ENCODE measurements at regions not wholly inside any gene's neighbourhood (a gene's known extent, or its start where the extent isn't known, plus 50 kb on each side); places are given as distances from the start of the nearest gene placed in this dataset.

DNA sequence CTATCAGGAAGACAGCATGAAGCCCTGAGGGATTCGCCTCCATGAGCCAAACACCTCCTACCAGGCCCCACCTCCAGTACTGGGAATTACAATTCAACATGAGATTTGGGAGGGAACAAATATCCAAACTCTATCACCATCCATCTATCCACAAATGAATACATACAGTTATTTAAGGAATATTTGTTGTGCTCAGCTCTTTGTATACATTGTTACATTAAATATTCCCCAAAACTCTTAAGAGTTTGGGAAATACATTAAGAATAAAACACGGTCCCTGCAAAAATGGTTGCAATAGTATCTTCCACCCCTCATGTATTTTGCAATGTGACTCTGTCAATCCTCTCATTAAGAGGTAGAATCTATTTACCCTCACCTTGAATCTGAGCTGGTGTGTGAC is 109.8 kb upstream of the PLXNC1 start:
- ATAC-seq (replicated peaks in 1 of 4) (no peak), DNase-seq (no peak)
- H3K27ac Mint-ChIP-seq: no peak overlapping the region
- WGBS (ENCODE audit: insufficient coverage): no CpG with 5 or more reads among the region's 2 CpGs
- no peak overlapping the region for H3K4me3 Mint-ChIP-seq
- peaks cover 4% of the 10 kb centered on the region for H3K36me3 Mint-ChIP-seq
- H3K4me1 ChIP-seq (ENCODE audit: control insufficient read depth in 1 of 2, extremely low read depth in 1 of 2, insufficient read depth in 2 of 2, low read length in 2 of 2): peaks cover 3 to 5% of the 10 kb centered on the region in 2 experiments
- no peak overlapping the region for H3K4me3 ChIP-seq (ENCODE audit: control insufficient read depth in 1 of 2, extremely low read depth in 1 of 2, low read length in 1 of 2)
- no peaks in the 10 kb centered on the region for H3K27me3 ChIP-seq (replicated peaks in 1 of 2; ENCODE audit: control insufficient read depth in 2 of 2, extremely low read depth in 1 of 2, insufficient read depth in 2 of 2, low read length in 1 of 2)
- no peaks in the 10 kb centered on the region for H3K36me3 ChIP-seq (ENCODE audit: control insufficient read depth in 2 of 2, extremely low read depth in 1 of 2, insufficient read depth in 1 of 2, low read length in 1 of 2)
- peaks cover 8 to 10% (median 9%) of the 10 kb centered on the region in 3 donors for H3K4me1 Mint-ChIP-seq
- CTCF ChIA-PET: no interaction called here
- peaks cover 0 to 5% of the 10 kb centered on the region in 2 donors for H3K27me3 Mint-ChIP-seq
- POLR2A ChIA-PET: no interaction called here
- no peaks in the 10 kb centered on the region for H3K9me3 ChIP-seq
- peaks cover 3 to 16% (median 8%) of the 10 kb centered on the region in 3 donors for H3K9me3 Mint-ChIP-seq
- H3K27ac ChIP-seq (ENCODE audit: low read length): no peak overlapping the region

DNA sequence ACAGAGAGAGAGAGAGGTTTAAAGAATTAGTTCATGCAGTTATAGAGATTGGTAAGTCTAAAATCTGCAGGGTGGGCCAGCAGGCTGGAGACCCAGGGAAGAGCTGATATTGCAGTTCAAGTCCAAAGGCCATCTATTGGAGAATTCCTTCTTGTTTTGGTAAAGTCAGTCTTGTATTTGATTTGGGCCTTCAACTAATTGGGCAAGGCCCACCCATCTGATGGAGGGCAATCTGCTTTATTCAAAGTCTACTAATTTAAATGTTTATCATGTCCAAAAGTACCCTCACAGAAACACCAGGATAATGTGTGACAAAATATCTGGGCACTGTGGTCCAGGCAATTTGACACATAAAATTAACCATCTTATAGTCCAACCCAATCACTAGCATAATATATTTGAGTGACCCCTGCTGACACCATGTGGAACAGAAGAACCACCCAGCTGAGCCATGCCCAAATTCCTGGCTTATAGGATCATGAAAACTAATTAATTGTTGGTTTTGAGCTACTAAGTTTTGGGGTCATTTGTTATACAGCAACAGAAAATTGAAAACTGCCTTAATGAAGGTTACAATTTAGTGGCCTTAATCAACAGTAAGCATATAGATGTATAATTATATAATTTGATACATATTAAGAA is 109.1 kb upstream of the PLXNC1 start:
- ChIA-PET POLR2A (interaction anchor here in 1 of 2 donors (0.6 kb wide), 1 partner anchor 234 kb away, joined by 7 read pairs; no protein-coding TSS in a partner anchor), CTCF (no interaction called here)
- ATAC-seq (replicated peaks in 1 of 4) (no peak), DNase-seq (no peak)
- H3K4me3 Mint-ChIP-seq: no peak overlapping the region
- no peaks in the 10 kb centered on the region for H3K4me1 ChIP-seq (ENCODE audit: control insufficient read depth in 1 of 2, extremely low read depth in 1 of 2, insufficient read depth in 2 of 2, low read length in 2 of 2)
- peaks cover 3 to 16% (median 8%) of the 10 kb centered on the region in 3 donors for H3K9me3 Mint-ChIP-seq
- no peaks in the 10 kb centered on the region for H3K9me3 ChIP-seq
- H3K36me3 Mint-ChIP-seq: peaks cover 4% of the 10 kb centered on the region
- peaks cover 0 to 5% of the 10 kb centered on the region in 2 donors for H3K27me3 Mint-ChIP-seq
- no peaks in the 10 kb centered on the region for H3K36me3 ChIP-seq (ENCODE audit: control insufficient read depth in 2 of 2, extremely low read depth in 1 of 2, insufficient read depth in 1 of 2, low read length in 1 of 2)
- no peaks in the 10 kb centered on the region for H3K27me3 ChIP-seq (replicated peaks in 1 of 2; ENCODE audit: control insufficient read depth in 2 of 2, extremely low read depth in 1 of 2, insufficient read depth in 2 of 2, low read length in 1 of 2)
- peaks cover under 1 to 3% (median 2%) of the 10 kb centered on the region in 3 donors for H3K4me1 Mint-ChIP-seq
- no peak overlapping the region for H3K27ac ChIP-seq (ENCODE audit: low read length)
- H3K4me3 ChIP-seq (ENCODE audit: control insufficient read depth in 1 of 2, extremely low read depth in 1 of 2, low read length in 1 of 2): no peak overlapping the region
- H3K27ac Mint-ChIP-seq: no peak overlapping the region

DNA sequence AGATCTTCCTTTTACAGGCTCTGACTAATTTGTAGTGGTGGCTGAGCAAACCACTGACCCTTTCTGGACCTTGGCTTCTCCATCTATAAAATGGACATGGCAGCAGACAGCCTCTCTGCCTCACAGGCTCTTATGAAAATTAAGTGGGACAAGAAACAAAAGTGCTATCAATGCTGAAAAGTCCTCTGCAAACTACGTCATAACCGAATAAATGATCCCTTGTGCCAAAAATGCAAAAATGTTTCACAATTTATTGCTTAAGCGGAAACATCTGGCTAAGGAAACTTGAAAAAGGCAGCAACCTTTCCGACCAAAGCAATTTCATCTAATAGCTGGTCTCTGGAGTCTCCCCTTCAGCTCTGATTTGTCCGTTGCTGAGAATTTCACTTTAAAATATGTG is 108.5 kb upstream of the PLXNC1 start:
- Histone ChIP-seq H3K4me1 (ENCODE audit: control insufficient read depth in 1 of 2, extremely low read depth in 1 of 2, insufficient read depth in 2 of 2, low read length in 2 of 2) (no peaks in the 10 kb centered on the region), H3K9me3 (no peaks in the 10 kb centered on the region), H3K27ac (ENCODE audit: low read length) (no peak overlapping the region), H3K4me3 (ENCODE audit: control insufficient read depth in 1 of 2, extremely low read depth in 1 of 2, low read length in 1 of 2) (no peak overlapping the region), H3K36me3 (ENCODE audit: control insufficient read depth in 2 of 2, extremely low read depth in 1 of 2, insufficient read depth in 1 of 2, low read length in 1 of 2) (no peaks in the 10 kb centered on the region), H3K27me3 (replicated peaks in 1 of 2; ENCODE audit: control insufficient read depth in 2 of 2, extremely low read depth in 1 of 2, insufficient read depth in 2 of 2, low read length in 1 of 2) (no peaks in the 10 kb centered on the region)
- Mint-ChIP-seq H3K4me1 (no peaks in the 10 kb centered on the region), H3K27ac (no peak overlapping the region), H3K9me3 (peaks cover 3 to 11% (median 3%) of the 10 kb centered on the region in 3 donors), H3K4me3 (no peak overlapping the region), H3K27me3 (no peaks in the 10 kb centered on the region), H3K36me3 (no peaks in the 10 kb centered on the region)
- CTCF ChIA-PET: interaction anchor here in 1 of 2 donors (0.7 kb wide), 1 partner anchor 538 kb away, joined by 5 read pairs; no protein-coding TSS in a partner anchor
- POLR2A ChIA-PET: interaction anchor here in 1 of 2 donors (0.6 kb wide), 1 partner anchor 234 kb away, joined by 7 read pairs; no protein-coding TSS in a partner anchor
- ATAC-seq (replicated peaks in 1 of 4) (no peak), DNase-seq (no peak)
- 72% methylated on average over 2 of the region's 5 CpGs for WGBS (ENCODE audit: insufficient coverage)

DNA sequence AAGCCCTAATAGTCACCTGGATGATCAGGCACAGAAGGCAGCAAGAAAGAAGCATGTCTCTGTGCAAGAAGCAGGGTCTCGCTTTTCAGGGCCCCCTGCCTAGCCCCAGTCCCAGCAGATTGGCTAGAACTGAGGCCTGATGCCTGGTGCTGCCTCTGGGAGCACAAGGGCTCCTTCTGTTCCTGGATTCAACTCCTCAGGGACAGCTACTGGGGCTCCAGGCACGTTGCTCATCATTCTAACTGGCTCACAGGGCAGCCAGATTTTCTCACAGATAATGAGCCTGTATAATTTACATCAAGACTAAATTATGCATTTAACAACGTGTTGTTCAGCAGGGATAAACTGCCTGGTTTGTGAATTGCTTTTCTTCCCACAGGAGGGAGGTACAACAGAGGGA is 106.5 kb upstream of the PLXNC1 start:
- H3K27ac Mint-ChIP-seq: no peak overlapping the region
- no peaks in the 10 kb centered on the region for H3K36me3 ChIP-seq (ENCODE audit: control insufficient read depth in 2 of 2, extremely low read depth in 1 of 2, insufficient read depth in 1 of 2, low read length in 1 of 2)
- no peak overlapping the region for H3K4me3 ChIP-seq (ENCODE audit: control insufficient read depth in 1 of 2, extremely low read depth in 1 of 2, low read length in 1 of 2)
- H3K9me3 Mint-ChIP-seq: peaks cover 0 to 8% (median 3%) of the 10 kb centered on the region in 3 donors
- peaks cover 0 to under 1% (median 0%) of the 10 kb centered on the region in 3 donors for H3K4me1 Mint-ChIP-seq
- no peaks in the 10 kb centered on the region for H3K36me3 Mint-ChIP-seq
- ChIA-PET POLR2A (no interaction called here), CTCF (no interaction called here)
- DNase-seq (no peak), ATAC-seq (replicated peaks in 1 of 4) (no peak)
- WGBS (ENCODE audit: insufficient coverage): 78% methylated on average over 2 of the region's 3 CpGs
- H3K27me3 ChIP-seq (replicated peaks in 1 of 2; ENCODE audit: control insufficient read depth in 2 of 2, extremely low read depth in 1 of 2, insufficient read depth in 2 of 2, low read length in 1 of 2): no peaks in the 10 kb centered on the region
- no peaks in the 10 kb centered on the region for H3K27me3 Mint-ChIP-seq
- H3K4me3 Mint-ChIP-seq: no peak overlapping the region
- no peaks in the 10 kb centered on the region for H3K4me1 ChIP-seq (ENCODE audit: control insufficient read depth in 1 of 2, extremely low read depth in 1 of 2, insufficient read depth in 2 of 2, low read length in 2 of 2)
- no peak overlapping the region for H3K27ac ChIP-seq (ENCODE audit: low read length)
- no peaks in the 10 kb centered on the region for H3K9me3 ChIP-seq

DNA sequence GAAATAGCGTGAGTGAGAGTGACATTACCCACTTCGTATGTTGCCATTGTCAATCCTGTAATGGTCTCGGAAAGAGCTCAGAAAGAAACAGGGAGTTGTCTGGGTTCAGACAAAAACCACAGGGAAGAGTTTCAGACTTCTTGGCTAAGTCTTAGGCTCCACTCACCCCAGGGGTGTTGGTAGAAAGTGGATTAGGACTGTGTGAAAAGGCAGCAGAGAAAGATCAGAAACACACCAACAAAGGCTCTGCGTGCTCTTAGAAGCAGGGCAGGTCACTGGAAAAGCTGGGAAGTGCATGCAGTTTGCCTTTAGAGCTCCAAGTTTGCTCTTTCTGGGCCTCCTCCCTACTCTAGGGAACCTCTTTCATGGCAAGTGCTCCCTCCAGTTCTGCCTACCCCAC is 106.1 kb upstream of the PLXNC1 start:
- Histone ChIP-seq H3K27me3 (replicated peaks in 1 of 2; ENCODE audit: control insufficient read depth in 2 of 2, extremely low read depth in 1 of 2, insufficient read depth in 2 of 2, low read length in 1 of 2) (no peaks in the 10 kb centered on the region), H3K9me3 (no peaks in the 10 kb centered on the region), H3K4me1 (ENCODE audit: control insufficient read depth in 1 of 2, extremely low read depth in 1 of 2, insufficient read depth in 2 of 2, low read length in 2 of 2) (peaks cover 0 to 2% of the 10 kb centered on the region in 2 experiments), H3K27ac (ENCODE audit: low read length) (no peak overlapping the region), H3K36me3 (ENCODE audit: control insufficient read depth in 2 of 2, extremely low read depth in 1 of 2, insufficient read depth in 1 of 2, low read length in 1 of 2) (no peaks in the 10 kb centered on the region), H3K4me3 (ENCODE audit: control insufficient read depth in 1 of 2, extremely low read depth in 1 of 2, low read length in 1 of 2) (no peak overlapping the region)
- Mint-ChIP-seq H3K4me1 (peaks cover under 1 to 4% (median 2%) of the 10 kb centered on the region in 3 donors), H3K4me3 (no peak overlapping the region), H3K9me3 (peaks cover 0 to 8% (median 3%) of the 10 kb centered on the region in 3 donors), H3K36me3 (no peaks in the 10 kb centered on the region), H3K27me3 (no peaks in the 10 kb centered on the region), H3K27ac (no peak overlapping the region)
- ATAC-seq (replicated peaks in 1 of 4): no peak
- 94% methylated on average over 4 of the region's 4 CpGs for WGBS (ENCODE audit: insufficient coverage)
- ChIA-PET POLR2A (no interaction called here), CTCF (no interaction called here)
- DNase-seq: no peak

DNA sequence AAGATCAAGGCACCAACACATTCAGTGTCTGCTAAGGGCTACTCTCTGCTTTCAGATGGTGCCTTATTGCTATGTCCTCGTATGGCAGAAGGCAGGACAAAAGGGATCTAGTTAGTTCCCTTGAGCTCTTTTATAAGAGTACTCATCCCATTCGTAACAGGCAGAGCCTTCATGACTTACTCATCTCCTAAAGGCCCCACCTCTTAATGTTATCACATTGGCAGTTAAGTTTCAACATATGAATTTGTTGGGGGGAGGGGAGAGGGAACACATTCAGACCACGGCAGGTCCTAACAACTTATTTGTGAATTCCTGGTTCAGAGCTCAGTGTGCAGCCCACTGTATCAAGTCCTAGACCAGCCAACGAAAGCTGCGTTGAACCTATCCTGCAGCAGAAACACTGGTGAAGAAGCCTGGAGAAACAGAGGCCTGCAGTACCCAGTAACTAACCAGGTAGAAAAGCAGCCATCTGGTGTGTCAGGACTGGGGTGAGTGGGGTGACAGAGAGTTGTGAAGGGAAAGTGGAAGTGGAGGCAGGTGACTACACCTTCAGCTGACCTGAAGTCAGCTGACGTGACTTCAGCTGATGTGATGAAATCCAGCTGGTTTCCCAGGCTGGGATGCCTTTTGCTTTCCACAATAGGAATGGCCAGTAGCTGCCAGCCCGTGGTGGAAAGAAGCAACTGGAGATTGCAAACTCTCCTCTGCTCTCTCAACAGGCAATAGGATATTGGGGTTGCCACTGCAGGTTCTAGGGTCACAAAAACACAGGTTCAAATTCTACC is 101.6 kb upstream of the PLXNC1 start:
- whole genome bisulfite sequencing (ENCODE audit: insufficient coverage): 92% methylated on average over 4 of the region's 7 CpGs
- POLR2A ChIA-PET: interaction anchor here in 1 of 2 donors (0.6 to 0.7 kb wide), 2 partner anchors 26 to 487 kb away, joined by 3 to 5 read pairs; no protein-coding TSS in a partner anchor
- CTCF ChIA-PET: interaction anchor here in 1 of 2 donors (0.6 to 1.4 kb wide), 2 partner anchors 34 to 281 kb away, joined by 3 read pairs; no protein-coding TSS in a partner anchor

More for the DNA sequence above, 101.6 kb upstream of the PLXNC1 start:
- Mint-ChIP-seq H3K4me1 (peaks cover 10 to 23% (median 15%) of the 10 kb centered on the region in 3 donors), H3K4me3 (no peak overlapping the region), H3K36me3 (peaks cover 7% of the 10 kb centered on the region), H3K27me3 (peaks cover 0 to 2% of the 10 kb centered on the region in 2 donors), H3K9me3 (peaks cover 0 to 5% (median 3%) of the 10 kb centered on the region in 3 donors), H3K27ac (no peak overlapping the region)
- peaks cover 0 to 3% of the 10 kb centered on the region in 2 experiments for H3K27me3 ChIP-seq (replicated peaks in 1 of 2; ENCODE audit: control insufficient read depth in 2 of 2, extremely low read depth in 1 of 2, insufficient read depth in 2 of 2, low read length in 1 of 2)
- DNase-seq (no peak), ATAC-seq (replicated peaks in 1 of 4) (no peak)
- H3K36me3 ChIP-seq (ENCODE audit: control insufficient read depth in 2 of 2, extremely low read depth in 1 of 2, insufficient read depth in 1 of 2, low read length in 1 of 2): no peaks in the 10 kb centered on the region
- no peaks in the 10 kb centered on the region for H3K9me3 ChIP-seq
- peaks cover 0 to 10% of the 10 kb centered on the region in 2 experiments for H3K4me1 ChIP-seq (ENCODE audit: control insufficient read depth in 1 of 2, extremely low read depth in 1 of 2, insufficient read depth in 2 of 2, low read length in 2 of 2)
- H3K27ac ChIP-seq (ENCODE audit: low read length): no peak overlapping the region
- H3K4me3 ChIP-seq (ENCODE audit: control insufficient read depth in 1 of 2, extremely low read depth in 1 of 2, low read length in 1 of 2): no peak overlapping the region
